Upper lobe of left lung (tissue), 6 donors: ENCODE measurements at regions not wholly inside any gene's neighbourhood (a gene's known extent, or its start where the extent isn't known, plus 50 kb on each side); places are given as distances from the start of the nearest gene placed in this dataset.

Experiments used
- ATAC-seq, 2 donors: fragments of 200-7000 bp; cut with Tn5 transposase; one replicate each; pipeline ENCODE4 v1.9.1; 2022; ENCODE audit warnings: mild to moderate bottlenecking in 2 of 2, moderate library complexity in 2 of 2; ENCODE audit not compliant: low FRiP score in 2 of 2
- DNase-seq, 2 donors: peaks; one replicate each; pipeline ENCODE4 v3.0.0-alpha.2; 2019 to 2020
- H3K27ac ChIP-seq, 4 donors: fragments of 200-600 bp; sonication (generic); one replicate each; pipeline ENCODE4 v1.5.1; 2016 to 2019
- H3K27me3 ChIP-seq, 4 donors: fragments of 200-600 bp; sonication (generic); one replicate each; pipeline ENCODE4 v1.5.1; 2017 to 2019
- H3K36me3 ChIP-seq, 4 donors: fragments of 200-600 bp; sonication (generic); one replicate each; pipeline ENCODE4 v1.5.1; 2016 to 2019
- H3K4me1 ChIP-seq, 4 donors: fragments of 200-600 bp; sonication (generic); one replicate each; pipeline ENCODE4 v1.5.1; 2018 to 2019
- H3K4me3 ChIP-seq, 4 donors: fragments of 200-600 bp; sonication (generic); one replicate each; pipeline ENCODE4 v1.5.1; 2017 to 2019; ENCODE audit warnings: mild to moderate bottlenecking in 2 of 4, moderate library complexity in 1 of 4
- H3K9me3 ChIP-seq, 4 donors: fragments of 200-600 bp; sonication (generic); one replicate each; pipeline ENCODE4 v1.5.1; 2018 to 2019
- CTCF ChIP-seq, 6 experiments: fragments of 450-650 bp in 4 of 6; fragments of 200-600 bp in 2 of 6; sonication (generic) in 2 of 6; IDR thresholded peaks; one replicate each; pipeline ENCODE4 v1.5.1; 2016 to 2019; ENCODE audit warnings: antibody characterized with exemption in 6 of 6
- EP300 ChIP-seq, 4 donors: sonication (generic); formaldehyde crosslinking; IDR thresholded peaks; one replicate each; pipeline ENCODE4 v1.5.1; 2017; ENCODE audit warnings: antibody characterized with exemption in 4 of 4, control low read depth in 2 of 4
- POLR2A ChIP-seq, 4 donors: fragments of 450-650 bp; IDR thresholded peaks; one replicate each; pipeline ENCODE4 v1.5.1; 2016 to 2017; ENCODE audit warnings: antibody characterized with exemption in 4 of 4, mild to moderate bottlenecking in 2 of 4
- POLR2AphosphoS5 ChIP-seq, 2 donors: sonication (generic); formaldehyde crosslinking; IDR thresholded peaks; one replicate each; pipeline ENCODE4 v1.5.1; 2017; ENCODE audit warnings: antibody characterized with exemption in 2 of 2
- WGBS, 2 donors: methylation state at CpG; one replicate each; pipeline ENCODE4 v1.1.5; 2017 to 2018; 5-methylcytosine and 5-hydroxymethylcytosine counted together
- donor health status: DM: no; HTN: no; CAD: no; lungs with moderate emphysema.
- donor health status: DM: no; HTN: yes; CAD: no; lungs with severe emphysema.

- TF ChIP-seq CTCF (IDR thresholded peaks at IDR 0.05) = no peak
- TF ChIP-seq EP300 (IDR thresholded peaks at IDR 0.05) = no peak
- no peak for TF ChIP-seq POLR2A (IDR thresholded peaks at IDR 0.05)
- TF ChIP-seq POLR2AphosphoS5 (IDR thresholded peaks at IDR 0.05) = no peak
- ATAC-seq (no peak), DNase-seq (no peak)
- H3K36me3 ChIP-seq = no peaks in the 10 kb centered on the region
- no peak overlapping the region for H3K27ac ChIP-seq
- H3K4me3 ChIP-seq = no peak overlapping the region
- WGBS, 2 donors = 67 to 88% methylated on average over 1 to 4 of the region's 4 CpGs
- H3K27me3 ChIP-seq = no peaks in the 10 kb centered on the region
- H3K9me3 ChIP-seq = no peaks in the 10 kb centered on the region
- no peaks in the 10 kb centered on the region for H3K4me1 ChIP-seq
These were observed 92.8 kb upstream of the LANCL2 start for GRCh38 chr7:55272328-55272727.

- WGBS, 2 donors = 80% methylated on average over 13 of the region's 14 CpGs; no CpG with 5 or more reads in 1 of the 2 donors
- Histone ChIP-seq H3K36me3 (no peaks in the 10 kb centered on the region), H3K9me3 (no peaks in the 10 kb centered on the region), H3K27ac (no peak overlapping the region), H3K4me1 (no peaks in the 10 kb centered on the region), H3K27me3 (no peaks in the 10 kb centered on the region), H3K4me3 (no peak overlapping the region)
- TF ChIP-seq POLR2AphosphoS5 (IDR thresholded peaks at IDR 0.05) = no peak
- TF ChIP-seq POLR2A (IDR thresholded peaks at IDR 0.05) = no peak
- no peak for TF ChIP-seq CTCF (IDR thresholded peaks at IDR 0.05)
- no peak for TF ChIP-seq EP300 (IDR thresholded peaks at IDR 0.05)
- DNase-seq (no peak), ATAC-seq (no peak)
These were observed 91.8 kb upstream of the LANCL2 start for GRCh38 chr7:55273186-55273980.

- Histone ChIP-seq H3K4me1 (no peaks in the 10 kb centered on the region), H3K27me3 (no peaks in the 10 kb centered on the region), H3K9me3 (no peaks in the 10 kb centered on the region), H3K27ac (no peak overlapping the region), H3K36me3 (no peaks in the 10 kb centered on the region), H3K4me3 (no peak overlapping the region)
- DNase-seq = no peak
- no peak for TF ChIP-seq CTCF (IDR thresholded peaks at IDR 0.05)
- TF ChIP-seq POLR2A (IDR thresholded peaks at IDR 0.05) = no peak
- TF ChIP-seq EP300 (IDR thresholded peaks at IDR 0.05) = no peak
- TF ChIP-seq POLR2AphosphoS5 (IDR thresholded peaks at IDR 0.05) = no peak
- no peak for ATAC-seq
- 61 to 76% methylated on average over 6 of the region's 6 CpGs for WGBS, 2 donors
These were observed 91.0 kb upstream of the LANCL2 start for GRCh38 chr7:55274156-55274555.

GRCh38 chr7:55275291-55276200 lies 89.6 kb upstream of the LANCL2 start:
- TF ChIP-seq CTCF (IDR thresholded peaks at IDR 0.05) (no peak), POLR2AphosphoS5 (IDR thresholded peaks at IDR 0.05) (no peak), POLR2A (IDR thresholded peaks at IDR 0.05) (no peak), EP300 (IDR thresholded peaks at IDR 0.05) (no peak)
- Histone ChIP-seq H3K4me3 (no peak overlapping the region), H3K9me3 (no peaks in the 10 kb centered on the region), H3K27me3 (no peaks in the 10 kb centered on the region), H3K36me3 (no peaks in the 10 kb centered on the region), H3K4me1 (no peaks in the 10 kb centered on the region), H3K27ac (no peak overlapping the region)
- DNase-seq (no peak), ATAC-seq (no peak)
- WGBS, 2 donors = 73 to 79% methylated on average over 6 to 8 of the region's 9 CpGs
